Progenitor cell of endocrine pancreas (in vitro differentiated cells): ENCODE measurements at regions not wholly inside any gene's neighbourhood (a gene's known extent, or its start where the extent isn't known, plus 50 kb on each side); places are given as distances from the start of the nearest gene placed in this dataset.

Experiments used
- DNase-seq: peaks from one replicate; pipeline ENCODE4 v3.0.0; 2021; ENCODE audit warnings: low spot score; ENCODE audit not compliant: unreplicated experiment
- H3K27ac Mint-ChIP-seq: 2 replicates; pipeline ENCODE4 v1.8.0; 2021; ENCODE audit warnings: mild to moderate bottlenecking, moderate library complexity, mixed read lengths
- H3K27me3 Mint-ChIP-seq: 2 replicates; pipeline ENCODE4 v1.8.0; 2021; ENCODE audit warnings: mixed read lengths
- H3K36me3 Mint-ChIP-seq: 2 replicates; pipeline ENCODE4 v1.8.0; 2022; ENCODE audit warnings: mixed read lengths; ENCODE audit not compliant: insufficient read depth
- H3K4me1 Mint-ChIP-seq: 2 replicates; pipeline ENCODE4 v1.8.0; 2021; ENCODE audit warnings: low read depth, mixed read lengths
- H3K4me3 Mint-ChIP-seq: 2 replicates; pipeline ENCODE4 v1.8.0; 2021; ENCODE audit warnings: low read depth, mild to moderate bottlenecking, moderate library complexity, mixed read lengths
- H3K9me3 Mint-ChIP-seq: 2 replicates; pipeline ENCODE4 v1.8.0; 2021; ENCODE audit warnings: low read depth, mixed read lengths
- TF ChIP-seq, protein P1 (sequence below): fragments of 200-600 bp; sonication (generic); IDR thresholded peaks from one replicate; pipeline ENCODE4 v1.5.0; 2021; ENCODE audit warnings: antibody characterized with exemption, mild to moderate bottlenecking; ENCODE audit not compliant: unreplicated experiment

DNA sequence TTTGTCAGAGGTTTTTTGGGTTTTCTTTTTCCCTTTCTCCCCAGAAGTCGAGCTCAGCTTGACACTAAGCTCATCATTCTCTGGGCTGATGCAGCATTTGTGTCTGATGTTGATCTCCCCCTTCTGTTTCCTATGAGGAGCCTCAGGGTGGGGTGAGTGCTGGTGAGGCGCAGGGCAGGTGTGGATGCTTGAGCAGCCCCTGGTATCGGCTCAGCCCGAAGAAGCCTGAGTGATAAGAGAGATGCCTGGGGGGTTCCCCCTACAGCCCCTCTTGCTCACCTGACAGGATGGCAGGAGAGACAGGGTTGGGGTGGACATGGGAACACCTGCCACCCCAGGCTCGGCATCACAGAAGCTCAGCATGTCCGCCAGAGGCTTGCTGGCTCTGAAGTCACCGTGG, 239.0 kb downstream of the RHOU start:
- Mint-ChIP-seq H3K4me3 (no peak overlapping the region), H3K4me1 (peaks cover 2% of the 10 kb centered on the region), H3K27ac (no peak overlapping the region), H3K9me3 (no peaks in the 10 kb centered on the region), H3K36me3 (no peaks in the 10 kb centered on the region), H3K27me3 (peaks cover 11% of the 10 kb centered on the region)
- no peak for DNase-seq
- TF ChIP-seq, protein P1, sequence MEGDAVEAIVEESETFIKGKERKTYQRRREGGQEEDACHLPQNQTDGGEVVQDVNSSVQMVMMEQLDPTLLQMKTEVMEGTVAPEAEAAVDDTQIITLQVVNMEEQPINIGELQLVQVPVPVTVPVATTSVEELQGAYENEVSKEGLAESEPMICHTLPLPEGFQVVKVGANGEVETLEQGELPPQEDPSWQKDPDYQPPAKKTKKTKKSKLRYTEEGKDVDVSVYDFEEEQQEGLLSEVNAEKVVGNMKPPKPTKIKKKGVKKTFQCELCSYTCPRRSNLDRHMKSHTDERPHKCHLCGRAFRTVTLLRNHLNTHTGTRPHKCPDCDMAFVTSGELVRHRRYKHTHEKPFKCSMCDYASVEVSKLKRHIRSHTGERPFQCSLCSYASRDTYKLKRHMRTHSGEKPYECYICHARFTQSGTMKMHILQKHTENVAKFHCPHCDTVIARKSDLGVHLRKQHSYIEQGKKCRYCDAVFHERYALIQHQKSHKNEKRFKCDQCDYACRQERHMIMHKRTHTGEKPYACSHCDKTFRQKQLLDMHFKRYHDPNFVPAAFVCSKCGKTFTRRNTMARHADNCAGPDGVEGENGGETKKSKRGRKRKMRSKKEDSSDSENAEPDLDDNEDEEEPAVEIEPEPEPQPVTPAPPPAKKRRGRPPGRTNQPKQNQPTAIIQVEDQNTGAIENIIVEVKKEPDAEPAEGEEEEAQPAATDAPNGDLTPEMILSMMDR: no peak

DNA sequence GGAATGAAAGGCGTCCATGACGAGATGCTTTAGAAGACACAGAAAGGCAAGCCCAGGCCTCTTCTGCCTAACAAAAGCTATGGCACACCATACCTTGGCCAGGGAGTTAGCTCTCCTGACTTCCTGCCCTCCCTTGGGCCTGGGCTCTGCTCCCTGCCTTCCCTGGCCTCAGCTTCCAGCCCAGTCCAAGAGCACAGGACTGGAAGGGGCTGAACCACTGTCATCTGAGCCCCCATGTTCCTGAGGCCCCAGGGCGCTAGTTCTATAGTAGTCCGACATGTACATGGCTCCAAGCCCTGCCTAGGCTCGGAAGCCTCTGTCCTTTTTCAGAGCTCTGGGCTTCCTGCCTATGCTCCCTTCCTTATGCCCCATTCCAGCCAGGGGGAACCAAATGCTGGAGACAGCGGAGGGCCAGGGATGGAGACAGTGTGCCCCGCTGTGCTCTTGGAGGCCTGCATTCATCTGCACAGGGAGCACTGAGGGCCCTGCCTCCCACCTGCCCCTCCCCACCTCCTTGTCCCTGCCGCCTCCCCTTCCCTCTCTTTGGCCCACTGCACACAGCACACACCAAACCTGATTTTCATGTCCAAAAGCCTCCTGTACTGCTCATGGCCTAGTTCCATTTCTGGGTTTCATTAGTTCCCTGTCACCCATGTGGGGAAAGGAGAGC, 240.1 kb downstream of the RHOU start:
- Mint-ChIP-seq H3K4me3 (no peak overlapping the region), H3K4me1 (peaks cover 2% of the 10 kb centered on the region), H3K27me3 (peaks cover 9% of the 10 kb centered on the region), H3K27ac (no peak overlapping the region), H3K36me3 (no peaks in the 10 kb centered on the region), H3K9me3 (no peaks in the 10 kb centered on the region)
- TF ChIP-seq, protein P1: no peak
- DNase-seq: no peak

DNA sequence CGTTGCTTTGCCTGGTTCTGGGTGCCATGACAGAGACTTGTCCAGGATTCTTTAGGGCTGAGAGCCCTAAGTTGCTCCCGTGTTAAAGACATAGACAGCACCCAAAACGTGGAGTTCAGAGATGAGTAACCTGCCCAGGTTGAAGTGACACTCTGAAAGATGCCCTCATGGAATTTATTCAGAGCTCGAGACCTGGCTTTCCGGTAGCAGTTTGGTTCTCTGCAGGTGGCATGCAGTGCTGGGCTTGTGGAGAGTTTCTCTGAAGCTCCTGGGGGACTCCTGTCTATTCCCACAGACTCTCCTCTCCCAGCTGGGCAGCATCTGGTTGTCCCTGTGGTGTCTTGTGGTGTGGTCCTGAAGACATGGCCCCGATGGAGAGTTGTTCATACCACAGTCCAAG, 241.0 kb downstream of the RHOU start:
- Mint-ChIP-seq H3K9me3 (no peaks in the 10 kb centered on the region), H3K36me3 (no peaks in the 10 kb centered on the region), H3K27me3 (peaks cover 8% of the 10 kb centered on the region), H3K4me3 (no peak overlapping the region), H3K27ac (no peak overlapping the region), H3K4me1 (peaks cover 2% of the 10 kb centered on the region)
- TF ChIP-seq, protein P1: no peak
- DNase-seq: no peak

DNA sequence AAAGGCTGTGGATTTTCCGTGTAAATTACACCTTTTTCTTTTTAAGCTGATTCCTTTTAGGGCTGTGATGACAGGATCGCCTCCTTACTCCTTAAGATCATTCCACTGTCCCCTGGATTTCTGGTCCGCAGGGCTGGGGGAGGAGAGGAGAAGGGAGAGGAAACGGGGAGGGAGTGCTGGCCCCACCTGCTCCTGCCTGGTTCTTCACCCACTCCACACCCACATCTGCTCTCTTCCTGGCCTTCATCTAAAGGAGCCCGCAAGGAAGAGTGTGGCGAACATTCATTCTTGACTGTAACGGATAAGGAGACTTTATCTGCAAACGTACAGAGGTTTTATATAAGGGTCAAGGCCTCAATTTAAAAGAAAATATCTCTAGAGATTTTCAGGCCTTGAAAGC, 242.0 kb downstream of the RHOU start:
- H3K9me3 Mint-ChIP-seq: no peaks in the 10 kb centered on the region
- peak overlapping the region; percentile 14 for H3K27ac Mint-ChIP-seq
- H3K36me3 Mint-ChIP-seq: no peaks in the 10 kb centered on the region
- DNase-seq: no peak
- TF ChIP-seq, protein P1: no peak
- no peak overlapping the region for H3K4me3 Mint-ChIP-seq
- H3K27me3 Mint-ChIP-seq: peaks cover 8% of the 10 kb centered on the region
- peaks cover 2% of the 10 kb centered on the region for H3K4me1 Mint-ChIP-seq

DNA sequence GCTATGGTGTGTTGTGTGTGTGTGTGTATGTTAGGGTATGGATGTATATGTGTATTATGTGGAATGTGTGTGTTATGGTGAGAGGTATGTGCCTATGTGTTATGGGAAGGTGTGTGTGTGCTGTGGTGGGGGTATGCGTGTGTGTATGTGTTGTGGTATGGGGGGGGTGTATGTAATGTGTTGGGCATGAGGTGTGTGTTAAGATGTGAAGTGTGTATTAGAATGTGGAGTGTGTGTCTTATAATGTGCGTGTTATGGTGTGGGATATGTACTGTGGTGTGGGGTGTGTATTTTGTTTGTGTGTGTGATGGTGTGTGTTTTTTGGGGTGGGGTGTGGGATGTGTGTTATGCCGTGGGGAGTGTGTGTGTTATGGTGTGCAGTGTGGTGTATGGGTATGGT, 242.5 kb downstream of the RHOU start:
- no peaks in the 10 kb centered on the region for H3K36me3 Mint-ChIP-seq
- no peak for DNase-seq
- H3K4me1 Mint-ChIP-seq: peaks cover 2% of the 10 kb centered on the region
- H3K27me3 Mint-ChIP-seq: peaks cover 8% of the 10 kb centered on the region
- no peak overlapping the region for H3K27ac Mint-ChIP-seq
- TF ChIP-seq, protein P1: no peak
- no peaks in the 10 kb centered on the region for H3K9me3 Mint-ChIP-seq
- no peak overlapping the region for H3K4me3 Mint-ChIP-seq
